ENCODE measurements at regions not wholly inside any gene's neighbourhood (a gene's known extent, or its start where the extent isn't known, plus 50 kb on each side); places are given as distances from the start of the nearest gene placed in this dataset.

DNA sequence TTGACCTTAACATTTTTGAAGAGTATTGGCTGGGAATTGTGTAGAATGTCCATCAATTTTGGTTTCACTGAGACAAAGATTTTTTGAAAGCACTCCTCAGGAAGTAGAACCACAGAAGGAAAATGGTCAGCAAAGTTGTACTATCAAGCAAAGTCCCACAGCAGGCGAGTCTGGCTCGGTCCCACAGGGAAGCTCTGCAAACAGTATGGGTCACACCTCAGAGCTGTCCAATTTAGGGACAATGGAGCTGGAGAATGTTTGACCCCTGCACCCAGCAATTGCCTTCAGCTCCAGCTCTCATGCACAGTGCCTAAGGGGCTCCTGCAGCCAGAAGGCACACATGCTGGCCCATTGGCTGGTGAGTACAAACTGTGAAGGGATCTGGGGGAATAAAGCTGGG, 147.0 kb downstream of the MAFB start:
- H3K9me3 ChIP-seq (ENCODE audit: low read depth, low read length), result no peaks in the 10 kb centered on the region
- H4K20me1 ChIP-seq (ENCODE audit: insufficient read depth, low read length), result no peaks in the 10 kb centered on the region
- H3K36me3 ChIP-seq (ENCODE audit: insufficient read depth, low read length), result no peaks in the 10 kb centered on the region
- no peak for DNase-seq (ENCODE audit: insufficient read length, low spot score, missing footprints)
- H3K4me3 ChIP-seq (ENCODE audit: insufficient read depth, low read length), result no peak overlapping the region
- no peak overlapping the region for H3K4me2 ChIP-seq (ENCODE audit: insufficient read depth, low read length)
- no peak overlapping the region for H3K27ac ChIP-seq (ENCODE audit: low read depth, low read length)
- peaks cover 7% of the 10 kb centered on the region for H3K27me3 ChIP-seq (ENCODE audit: insufficient read depth, low read length)
- H3K79me2 ChIP-seq (ENCODE audit: insufficient read depth, low read length), result no peaks in the 10 kb centered on the region
- TF ChIP-seq, protein P1, sequence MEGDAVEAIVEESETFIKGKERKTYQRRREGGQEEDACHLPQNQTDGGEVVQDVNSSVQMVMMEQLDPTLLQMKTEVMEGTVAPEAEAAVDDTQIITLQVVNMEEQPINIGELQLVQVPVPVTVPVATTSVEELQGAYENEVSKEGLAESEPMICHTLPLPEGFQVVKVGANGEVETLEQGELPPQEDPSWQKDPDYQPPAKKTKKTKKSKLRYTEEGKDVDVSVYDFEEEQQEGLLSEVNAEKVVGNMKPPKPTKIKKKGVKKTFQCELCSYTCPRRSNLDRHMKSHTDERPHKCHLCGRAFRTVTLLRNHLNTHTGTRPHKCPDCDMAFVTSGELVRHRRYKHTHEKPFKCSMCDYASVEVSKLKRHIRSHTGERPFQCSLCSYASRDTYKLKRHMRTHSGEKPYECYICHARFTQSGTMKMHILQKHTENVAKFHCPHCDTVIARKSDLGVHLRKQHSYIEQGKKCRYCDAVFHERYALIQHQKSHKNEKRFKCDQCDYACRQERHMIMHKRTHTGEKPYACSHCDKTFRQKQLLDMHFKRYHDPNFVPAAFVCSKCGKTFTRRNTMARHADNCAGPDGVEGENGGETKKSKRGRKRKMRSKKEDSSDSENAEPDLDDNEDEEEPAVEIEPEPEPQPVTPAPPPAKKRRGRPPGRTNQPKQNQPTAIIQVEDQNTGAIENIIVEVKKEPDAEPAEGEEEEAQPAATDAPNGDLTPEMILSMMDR (IDR thresholded peaks at IDR 0.05; ENCODE audit: extremely low read depth, low read depth, low read length), result no peak
- H2AFZ ChIP-seq (ENCODE audit: low read length), result no peak overlapping the region
- no peaks in the 10 kb centered on the region for H3K4me1 ChIP-seq (ENCODE audit: insufficient read depth, low read length)

DNA sequence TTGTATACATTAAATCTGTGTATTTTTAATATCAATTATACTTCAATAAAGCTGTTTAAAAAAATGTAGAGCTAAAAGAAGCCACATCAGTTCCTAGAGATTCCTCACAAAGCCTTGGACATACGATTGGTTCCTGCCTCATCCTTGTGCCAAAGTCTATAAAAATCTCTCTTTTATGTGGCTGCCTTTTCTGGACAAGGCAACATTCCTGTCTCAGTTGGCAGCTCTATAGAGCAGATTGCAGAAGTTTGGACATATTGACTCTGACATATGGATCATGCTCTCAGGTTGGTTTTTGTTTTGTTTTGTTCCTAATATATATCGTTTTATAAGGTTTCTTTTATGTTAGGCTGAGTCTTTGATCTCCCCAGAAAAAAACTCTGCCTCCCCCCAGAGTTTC, 148.9 kb downstream of the MAFB start:
- Histone ChIP-seq H3K27me3 (ENCODE audit: insufficient read depth, low read length) (peaks cover 7% of the 10 kb centered on the region), H3K4me3 (ENCODE audit: insufficient read depth, low read length) (no peak overlapping the region), H2AFZ (ENCODE audit: low read length) (no peak overlapping the region), H3K9me3 (ENCODE audit: low read depth, low read length) (no peaks in the 10 kb centered on the region), H3K36me3 (ENCODE audit: insufficient read depth, low read length) (no peaks in the 10 kb centered on the region), H3K27ac (ENCODE audit: low read depth, low read length) (no peak overlapping the region), H4K20me1 (ENCODE audit: insufficient read depth, low read length) (no peaks in the 10 kb centered on the region), H3K4me1 (ENCODE audit: insufficient read depth, low read length) (peaks cover 2% of the 10 kb centered on the region), H3K4me2 (ENCODE audit: insufficient read depth, low read length) (no peak overlapping the region), H3K79me2 (ENCODE audit: insufficient read depth, low read length) (no peaks in the 10 kb centered on the region)
- TF ChIP-seq, protein P1 (IDR thresholded peaks at IDR 0.05; ENCODE audit: extremely low read depth, low read depth, low read length), result no peak
- DNase-seq (ENCODE audit: insufficient read length, low spot score, missing footprints), result no peak

DNA sequence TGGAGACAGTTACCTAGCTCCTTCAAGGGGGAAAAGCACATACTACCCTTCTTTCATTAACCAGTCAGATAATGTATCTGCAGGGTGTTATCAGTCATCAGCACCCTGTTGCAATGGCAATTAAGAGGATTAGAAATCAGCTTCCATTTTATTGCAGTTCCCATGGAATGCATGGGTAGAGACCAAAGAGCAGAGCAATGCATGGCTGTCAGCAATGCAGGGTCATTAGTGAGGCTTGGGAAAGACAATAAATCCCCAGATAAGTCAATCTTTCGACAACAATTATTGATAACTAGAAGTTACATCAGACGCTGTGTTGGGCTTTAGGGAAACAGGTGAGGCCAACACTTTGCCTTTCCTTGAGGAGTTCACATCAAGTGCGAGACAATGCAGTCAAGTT, 150.9 kb downstream of the MAFB start:
- TF ChIP-seq, protein P1 (IDR thresholded peaks at IDR 0.05; ENCODE audit: extremely low read depth, low read depth, low read length), result no peak
- DNase-seq (ENCODE audit: insufficient read length, low spot score, missing footprints), result no peak
- Histone ChIP-seq H3K4me1 (ENCODE audit: insufficient read depth, low read length) (peaks cover 2% of the 10 kb centered on the region), H3K9me3 (ENCODE audit: low read depth, low read length) (no peaks in the 10 kb centered on the region), H2AFZ (ENCODE audit: low read length) (no peak overlapping the region), H3K79me2 (ENCODE audit: insufficient read depth, low read length) (no peaks in the 10 kb centered on the region), H3K27ac (ENCODE audit: low read depth, low read length) (no peak overlapping the region), H3K4me3 (ENCODE audit: insufficient read depth, low read length) (no peak overlapping the region), H3K27me3 (ENCODE audit: insufficient read depth, low read length) (peaks cover 7% of the 10 kb centered on the region), H4K20me1 (ENCODE audit: insufficient read depth, low read length) (no peaks in the 10 kb centered on the region), H3K36me3 (ENCODE audit: insufficient read depth, low read length) (no peaks in the 10 kb centered on the region), H3K4me2 (ENCODE audit: insufficient read depth, low read length) (no peak overlapping the region)

DNA sequence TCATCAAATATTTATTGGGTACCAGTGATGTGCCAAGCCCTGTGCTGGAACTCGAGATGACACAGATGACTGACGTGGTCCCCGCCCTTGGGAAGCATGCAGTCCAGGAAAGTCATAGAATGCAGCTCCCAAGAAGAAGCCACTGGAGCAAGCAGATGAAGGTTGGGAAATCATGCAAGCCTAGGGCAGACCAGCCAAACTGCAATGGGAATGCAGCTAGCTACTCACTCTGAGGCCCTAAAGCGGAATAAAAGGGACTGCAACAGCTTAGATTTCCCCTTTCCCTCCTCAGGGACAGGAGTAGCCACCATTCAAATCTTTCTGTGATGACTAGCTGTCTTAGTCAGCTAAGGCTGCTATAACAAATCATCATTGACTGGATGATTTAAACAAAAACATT, 152.2 kb downstream of the MAFB start:
- TF ChIP-seq, protein P1 (IDR thresholded peaks at IDR 0.05; ENCODE audit: extremely low read depth, low read depth, low read length), result no peak
- no peak for DNase-seq (ENCODE audit: insufficient read length, low spot score, missing footprints)
- H3K9me3 ChIP-seq (ENCODE audit: low read depth, low read length), result peaks cover 2% of the 10 kb centered on the region
- no peak overlapping the region for H3K4me3 ChIP-seq (ENCODE audit: insufficient read depth, low read length)
- H3K4me2 ChIP-seq (ENCODE audit: insufficient read depth, low read length), result no peak overlapping the region
- H3K36me3 ChIP-seq (ENCODE audit: insufficient read depth, low read length), result no peaks in the 10 kb centered on the region
- H3K79me2 ChIP-seq (ENCODE audit: insufficient read depth, low read length), result no peaks in the 10 kb centered on the region
- no peak overlapping the region for H3K27ac ChIP-seq (ENCODE audit: low read depth, low read length)
- no peaks in the 10 kb centered on the region for H4K20me1 ChIP-seq (ENCODE audit: insufficient read depth, low read length)
- peaks cover 7% of the 10 kb centered on the region for H3K27me3 ChIP-seq (ENCODE audit: insufficient read depth, low read length)
- H2AFZ ChIP-seq (ENCODE audit: low read length), result no peak overlapping the region
- H3K4me1 ChIP-seq (ENCODE audit: insufficient read depth, low read length), result peaks cover 2% of the 10 kb centered on the region
